ENCODE measurements at regions not wholly inside any gene's neighbourhood (a gene's known extent, or its start where the extent isn't known, plus 50 kb on each side); places are given as distances from the start of the nearest gene placed in this dataset.

DNA sequence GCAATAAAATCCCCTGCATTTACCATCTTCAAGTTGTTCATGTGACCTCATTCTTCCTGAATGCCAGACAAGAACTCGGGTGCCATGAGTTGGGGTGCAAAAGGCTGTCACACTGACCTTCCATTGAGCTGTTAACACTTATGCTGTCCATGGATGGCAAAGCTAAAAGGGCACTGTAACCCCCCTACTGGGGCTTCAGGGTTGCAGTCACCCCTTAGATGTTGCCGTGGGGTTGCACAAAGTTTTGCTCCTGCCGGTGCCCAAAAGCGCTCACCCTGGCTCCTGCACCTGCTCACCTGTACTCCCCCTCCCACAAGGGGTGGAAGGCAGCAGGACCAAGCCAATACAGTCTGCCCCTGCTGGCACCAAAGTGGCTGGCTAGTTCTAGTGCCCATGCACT is 208.2 kb downstream of the RHOU start:
- H3K4me3 ChIP-seq = no peak overlapping the region
- no peak overlapping the region for H2AFZ ChIP-seq
- Mint-ChIP-seq H3K36me3 (ENCODE audit: low read depth) (no peaks in the 10 kb centered on the region), H3K4me3 (no peak overlapping the region), H3K27me3 (ENCODE audit: insufficient read depth, low read depth, poor library complexity) (peaks cover 12% of the 10 kb centered on the region), H3K9me3 (no peaks in the 10 kb centered on the region), H3K27ac (no peak overlapping the region), H3K4me1 (peaks cover 24% of the 10 kb centered on the region; the same call in 2 of the 3 replicates)
- no peak overlapping the region for H3K27ac ChIP-seq (ENCODE audit: low read depth)
- no peaks in the 10 kb centered on the region for H4K20me1 ChIP-seq (replicated peaks; ENCODE audit: insufficient read depth)
- no peaks in the 10 kb centered on the region for H3K36me3 ChIP-seq (ENCODE audit: insufficient read depth)
- H3K79me2 ChIP-seq (replicated peaks; ENCODE audit: insufficient read depth) = no peaks in the 10 kb centered on the region
- no peaks in the 10 kb centered on the region for H3K27me3 ChIP-seq (ENCODE audit: insufficient read depth)
- H3K4me1 ChIP-seq (ENCODE audit: insufficient read depth) = 0 out of 2 replicates have a peak, but pooled peaks cover under 1% of the 10 kb centered on the region
- no peak overlapping the region for H3K4me2 ChIP-seq
- H3K9me2 ChIP-seq (ENCODE audit: insufficient read depth) = peaks cover 6% of the 10 kb centered on the region; the same call in 1 of the 2 replicates
- TF ChIP-seq STAT1 (IDR thresholded peaks at IDR 0.05; ENCODE audit: unreplicated experiment) (no peak), CREB1 (CRISPR knock-in tag; IDR thresholded peaks at IDR 0.05; ENCODE audit: low read depth) (no peak), ZNF331 (CRISPR knock-in tag; IDR thresholded peaks at IDR 0.05; ENCODE audit: low read depth) (no peak), POLR2AphosphoS5 (IDR thresholded peaks at IDR 0.05; ENCODE audit: low read depth) (no peak)
- TF ChIP-seq, protein P1, sequence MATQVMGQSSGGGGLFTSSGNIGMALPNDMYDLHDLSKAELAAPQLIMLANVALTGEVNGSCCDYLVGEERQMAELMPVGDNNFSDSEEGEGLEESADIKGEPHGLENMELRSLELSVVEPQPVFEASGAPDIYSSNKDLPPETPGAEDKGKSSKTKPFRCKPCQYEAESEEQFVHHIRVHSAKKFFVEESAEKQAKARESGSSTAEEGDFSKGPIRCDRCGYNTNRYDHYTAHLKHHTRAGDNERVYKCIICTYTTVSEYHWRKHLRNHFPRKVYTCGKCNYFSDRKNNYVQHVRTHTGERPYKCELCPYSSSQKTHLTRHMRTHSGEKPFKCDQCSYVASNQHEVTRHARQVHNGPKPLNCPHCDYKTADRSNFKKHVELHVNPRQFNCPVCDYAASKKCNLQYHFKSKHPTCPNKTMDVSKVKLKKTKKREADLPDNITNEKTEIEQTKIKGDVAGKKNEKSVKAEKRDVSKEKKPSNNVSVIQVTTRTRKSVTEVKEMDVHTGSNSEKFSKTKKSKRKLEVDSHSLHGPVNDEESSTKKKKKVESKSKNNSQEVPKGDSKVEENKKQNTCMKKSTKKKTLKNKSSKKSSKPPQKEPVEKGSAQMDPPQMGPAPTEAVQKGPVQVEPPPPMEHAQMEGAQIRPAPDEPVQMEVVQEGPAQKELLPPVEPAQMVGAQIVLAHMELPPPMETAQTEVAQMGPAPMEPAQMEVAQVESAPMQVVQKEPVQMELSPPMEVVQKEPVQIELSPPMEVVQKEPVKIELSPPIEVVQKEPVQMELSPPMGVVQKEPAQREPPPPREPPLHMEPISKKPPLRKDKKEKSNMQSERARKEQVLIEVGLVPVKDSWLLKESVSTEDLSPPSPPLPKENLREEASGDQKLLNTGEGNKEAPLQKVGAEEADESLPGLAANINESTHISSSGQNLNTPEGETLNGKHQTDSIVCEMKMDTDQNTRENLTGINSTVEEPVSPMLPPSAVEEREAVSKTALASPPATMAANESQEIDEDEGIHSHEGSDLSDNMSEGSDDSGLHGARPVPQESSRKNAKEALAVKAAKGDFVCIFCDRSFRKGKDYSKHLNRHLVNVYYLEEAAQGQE (IDR thresholded peaks at IDR 0.05; ENCODE audit: unreplicated experiment) = no peak
- no peaks in the 10 kb centered on the region for H3F3A ChIP-seq (replicated peaks; ENCODE audit: low read depth)
- DNase-seq (ENCODE audit: low spot score) (no peak), ATAC-seq (no peak)

DNA sequence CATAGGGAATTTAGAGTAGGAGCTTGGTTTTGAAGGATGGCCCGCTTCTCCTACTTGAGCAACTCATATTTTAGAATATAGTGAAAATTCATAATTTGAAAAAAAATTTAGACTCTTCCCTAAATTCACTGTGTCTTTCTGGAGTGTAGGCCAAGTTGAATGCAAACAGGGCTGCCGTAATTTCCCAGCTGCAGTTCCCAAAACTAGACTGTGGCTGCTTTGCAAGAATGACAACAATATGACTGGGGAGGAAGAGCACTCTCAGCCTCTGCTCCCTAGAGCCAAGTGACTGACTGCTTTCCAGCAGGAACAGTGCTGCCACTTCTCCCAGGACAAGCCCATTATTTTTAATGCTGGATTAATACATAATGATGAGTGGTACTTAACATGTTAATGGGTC is 209.0 kb downstream of the RHOU start:
- Mint-ChIP-seq H3K36me3 (ENCODE audit: low read depth) (no peaks in the 10 kb centered on the region), H3K9me3 (no peaks in the 10 kb centered on the region), H3K4me1 (peaks cover 18% of the 10 kb centered on the region; the same call in 2 of the 3 replicates), H3K27me3 (ENCODE audit: insufficient read depth, low read depth, poor library complexity) (peaks cover 8% of the 10 kb centered on the region), H3K4me3 (no peak overlapping the region), H3K27ac (no peak overlapping the region)
- Histone ChIP-seq H4K20me1 (replicated peaks; ENCODE audit: insufficient read depth) (no peaks in the 10 kb centered on the region), H3K27me3 (ENCODE audit: insufficient read depth) (no peaks in the 10 kb centered on the region), H3K4me2 (no peak overlapping the region), H3K27ac (ENCODE audit: low read depth) (no peak overlapping the region), H3K4me1 (ENCODE audit: insufficient read depth) (no peaks in the 10 kb centered on the region), H3K79me2 (replicated peaks; ENCODE audit: insufficient read depth) (no peaks in the 10 kb centered on the region), H3K36me3 (ENCODE audit: insufficient read depth) (no peaks in the 10 kb centered on the region), H2AFZ (no peak overlapping the region), H3K9me2 (ENCODE audit: insufficient read depth) (peaks cover 6% of the 10 kb centered on the region; the same call in 1 of the 2 replicates), H3K4me3 (no peak overlapping the region), H3F3A (replicated peaks; ENCODE audit: low read depth) (no peaks in the 10 kb centered on the region)
- DNase-seq (ENCODE audit: low spot score) (no peak), ATAC-seq (no peak)
- no peak for TF ChIP-seq CREB1 (CRISPR knock-in tag; IDR thresholded peaks at IDR 0.05; ENCODE audit: low read depth)
- no peak for TF ChIP-seq ZNF462 (CRISPR knock-in tag; IDR thresholded peaks at IDR 0.05)
- no peak for TF ChIP-seq EZH2 (IDR thresholded peaks at IDR 0.05; ENCODE audit: low read depth, unreplicated experiment)
- TF ChIP-seq ZNF114 (CRISPR knock-in tag; IDR thresholded peaks at IDR 0.05) = no peak
- TF ChIP-seq NANOG (IDR thresholded peaks at IDR 0.05; ENCODE audit: borderline replicate concordance) = no peak
- no peak for TF ChIP-seq ETS1 (IDR thresholded peaks at IDR 0.05)
- no peak for TF ChIP-seq EZH2phosphoT487 (IDR thresholded peaks at IDR 0.05; ENCODE audit: unreplicated experiment)

Measured in GM23338 (cell line).